Suprapubic skin (tissue), 4 donors: ENCODE measurements at regions not wholly inside any gene's neighbourhood (a gene's known extent, or its start where the extent isn't known, plus 50 kb on each side); places are given as distances from the start of the nearest gene placed in this dataset.

Source experiments
- EP300 ChIP-seq: sonication (generic); formaldehyde crosslinking; IDR thresholded peaks from one replicate; pipeline ENCODE4 v1.6.1; 2017; ENCODE audit warnings: antibody characterized with exemption
- POLR2A ChIP-seq, 2 donors: fragments of 450-650 bp; IDR thresholded peaks; one replicate each; pipeline ENCODE4 v1.6.1; 2017; ENCODE audit warnings: antibody characterized with exemption in 2 of 2, mild to moderate bottlenecking in 2 of 2, moderate library complexity in 2 of 2
- POLR2AphosphoS5 ChIP-seq, 3 donors: sonication (generic); formaldehyde crosslinking; IDR thresholded peaks; one replicate each; pipeline ENCODE4 v1.6.1; 2017; ENCODE audit warnings: antibody characterized with exemption in 3 of 3
- TF ChIP-seq, protein P1 (sequence below), 2 donors: fragments of 200-600 bp in 1 of 2; fragments of 450-650 bp in 1 of 2; sonication (generic) in 1 of 2; IDR thresholded peaks; one replicate each; pipeline ENCODE4 v1.5.1; 2016 to 2019; ENCODE audit warnings: antibody characterized with exemption in 2 of 2, mild to moderate bottlenecking in 1 of 2, moderate library complexity in 1 of 2

DNA sequence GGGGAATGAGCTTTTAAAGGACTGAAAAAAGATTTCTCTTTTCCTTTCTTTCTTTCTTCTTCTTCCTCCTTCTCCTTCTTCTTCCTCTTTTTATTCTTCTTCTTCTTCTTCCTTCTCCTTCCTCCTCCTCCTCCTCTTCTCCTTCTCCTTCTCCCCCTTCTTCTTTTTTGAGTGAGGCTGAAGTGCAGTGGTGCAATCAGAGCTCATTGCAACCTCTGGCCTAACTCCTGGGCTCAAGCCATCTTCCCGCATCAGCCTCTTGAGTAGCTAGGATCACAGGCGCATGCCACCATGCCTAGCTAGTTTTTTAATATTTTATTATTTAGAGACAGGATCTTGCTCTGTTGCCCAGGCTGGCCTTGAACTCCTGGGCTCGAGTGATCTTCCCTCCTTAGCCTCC is 120.9 kb upstream of the KL start:
- TF ChIP-seq POLR2A (IDR thresholded peaks at IDR 0.05) (no peak), EP300 (no peak), POLR2AphosphoS5 (IDR thresholded peaks at IDR 0.05) (no peak)
- TF ChIP-seq, protein P1, sequence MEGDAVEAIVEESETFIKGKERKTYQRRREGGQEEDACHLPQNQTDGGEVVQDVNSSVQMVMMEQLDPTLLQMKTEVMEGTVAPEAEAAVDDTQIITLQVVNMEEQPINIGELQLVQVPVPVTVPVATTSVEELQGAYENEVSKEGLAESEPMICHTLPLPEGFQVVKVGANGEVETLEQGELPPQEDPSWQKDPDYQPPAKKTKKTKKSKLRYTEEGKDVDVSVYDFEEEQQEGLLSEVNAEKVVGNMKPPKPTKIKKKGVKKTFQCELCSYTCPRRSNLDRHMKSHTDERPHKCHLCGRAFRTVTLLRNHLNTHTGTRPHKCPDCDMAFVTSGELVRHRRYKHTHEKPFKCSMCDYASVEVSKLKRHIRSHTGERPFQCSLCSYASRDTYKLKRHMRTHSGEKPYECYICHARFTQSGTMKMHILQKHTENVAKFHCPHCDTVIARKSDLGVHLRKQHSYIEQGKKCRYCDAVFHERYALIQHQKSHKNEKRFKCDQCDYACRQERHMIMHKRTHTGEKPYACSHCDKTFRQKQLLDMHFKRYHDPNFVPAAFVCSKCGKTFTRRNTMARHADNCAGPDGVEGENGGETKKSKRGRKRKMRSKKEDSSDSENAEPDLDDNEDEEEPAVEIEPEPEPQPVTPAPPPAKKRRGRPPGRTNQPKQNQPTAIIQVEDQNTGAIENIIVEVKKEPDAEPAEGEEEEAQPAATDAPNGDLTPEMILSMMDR (IDR thresholded peaks at IDR 0.05): no peak
